ENCODE measurements at regions not wholly inside any gene's neighbourhood (a gene's known extent, or its start where the extent isn't known, plus 50 kb on each side); places are given as distances from the start of the nearest gene placed in this dataset.

- no peak for TF ChIP-seq CTCF (IDR thresholded peaks at IDR 0.05)
- TF ChIP-seq EZH2 (IDR thresholded peaks at IDR 0.05), result no peak
- no peak for TF ChIP-seq EZH2phosphoT487 (IDR thresholded peaks at IDR 0.05)
Observed at GRCh38 chr10:8279598-8279997, 225.1 kb downstream of the GATA3 start.

Measured in neural progenitor cell (in vitro differentiated cells).